ENCODE measurements at regions not wholly inside any gene's neighbourhood (a gene's known extent, or its start where the extent isn't known, plus 50 kb on each side); places are given as distances from the start of the nearest gene placed in this dataset.

GRCh38 chr21:38944402-38944801, 138.7 kb downstream of the ETS2 start:
- TF ChIP-seq EZH2 (IDR thresholded peaks at IDR 0.05) = no peak
- no peak for TF ChIP-seq POLR2AphosphoS5 (IDR thresholded peaks at IDR 0.05; ENCODE audit: borderline replicate concordance, low read depth, low read length)
- TF ChIP-seq FOXP2 (optimal IDR thresholded peaks at IDR 0.05; ENCODE audit: control extremely low read depth, extremely low read length, insufficient read depth) = no peak
